ENCODE measurements at regions not wholly inside any gene's neighbourhood (a gene's known extent, or its start where the extent isn't known, plus 50 kb on each side); places are given as distances from the start of the nearest gene placed in this dataset.

DNA sequence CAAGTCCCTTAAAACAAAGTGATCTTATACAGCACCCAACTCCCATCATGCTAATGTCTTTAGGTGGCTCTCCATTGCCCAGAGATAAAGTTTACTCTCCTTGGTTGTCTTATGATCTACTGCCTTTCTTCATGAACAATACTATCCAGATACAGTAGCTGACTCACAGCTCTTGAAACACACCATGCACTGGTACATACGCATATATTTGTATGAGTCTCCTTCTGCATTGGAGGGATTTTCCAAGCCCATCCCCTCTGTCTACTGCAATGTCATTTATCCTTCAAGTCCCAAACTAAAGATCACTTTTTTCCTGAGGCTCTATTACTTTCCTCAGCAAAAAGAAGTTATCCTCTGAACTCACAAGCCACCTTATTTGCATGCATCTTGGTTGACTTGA is 84.7 kb upstream of the LRATD1 start:
- no peak for TF ChIP-seq CHD2 (IDR thresholded peaks at IDR 0.05; ENCODE audit: low read length)
- TF ChIP-seq, protein P1, sequence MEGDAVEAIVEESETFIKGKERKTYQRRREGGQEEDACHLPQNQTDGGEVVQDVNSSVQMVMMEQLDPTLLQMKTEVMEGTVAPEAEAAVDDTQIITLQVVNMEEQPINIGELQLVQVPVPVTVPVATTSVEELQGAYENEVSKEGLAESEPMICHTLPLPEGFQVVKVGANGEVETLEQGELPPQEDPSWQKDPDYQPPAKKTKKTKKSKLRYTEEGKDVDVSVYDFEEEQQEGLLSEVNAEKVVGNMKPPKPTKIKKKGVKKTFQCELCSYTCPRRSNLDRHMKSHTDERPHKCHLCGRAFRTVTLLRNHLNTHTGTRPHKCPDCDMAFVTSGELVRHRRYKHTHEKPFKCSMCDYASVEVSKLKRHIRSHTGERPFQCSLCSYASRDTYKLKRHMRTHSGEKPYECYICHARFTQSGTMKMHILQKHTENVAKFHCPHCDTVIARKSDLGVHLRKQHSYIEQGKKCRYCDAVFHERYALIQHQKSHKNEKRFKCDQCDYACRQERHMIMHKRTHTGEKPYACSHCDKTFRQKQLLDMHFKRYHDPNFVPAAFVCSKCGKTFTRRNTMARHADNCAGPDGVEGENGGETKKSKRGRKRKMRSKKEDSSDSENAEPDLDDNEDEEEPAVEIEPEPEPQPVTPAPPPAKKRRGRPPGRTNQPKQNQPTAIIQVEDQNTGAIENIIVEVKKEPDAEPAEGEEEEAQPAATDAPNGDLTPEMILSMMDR (IDR thresholded peaks at IDR 0.05; ENCODE audit: control extremely low read depth in 1 of 3, insufficient read depth in 1 of 3, low read depth in 1 of 3, low read length in 3 of 3): no peak
- no peak for TF ChIP-seq POLR2A (IDR thresholded peaks at IDR 0.05; ENCODE audit: control extremely low read depth in 1 of 2, low read depth in 2 of 2, low read length in 2 of 2)
- TF ChIP-seq, protein P2, sequence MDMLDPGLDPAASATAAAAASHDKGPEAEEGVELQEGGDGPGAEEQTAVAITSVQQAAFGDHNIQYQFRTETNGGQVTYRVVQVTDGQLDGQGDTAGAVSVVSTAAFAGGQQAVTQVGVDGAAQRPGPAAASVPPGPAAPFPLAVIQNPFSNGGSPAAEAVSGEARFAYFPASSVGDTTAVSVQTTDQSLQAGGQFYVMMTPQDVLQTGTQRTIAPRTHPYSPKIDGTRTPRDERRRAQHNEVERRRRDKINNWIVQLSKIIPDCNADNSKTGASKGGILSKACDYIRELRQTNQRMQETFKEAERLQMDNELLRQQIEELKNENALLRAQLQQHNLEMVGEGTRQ (IDR thresholded peaks at IDR 0.05; ENCODE audit: low read length): no peak
- TF ChIP-seq MAFK (IDR thresholded peaks at IDR 0.05; ENCODE audit: low read depth, low read length): no peak
- TF ChIP-seq GABPA (IDR thresholded peaks at IDR 0.05; ENCODE audit: borderline replicate concordance, insufficient read depth, low read length): no peak
- no peak for TF ChIP-seq CREB1 (IDR thresholded peaks at IDR 0.05)
- no peak for TF ChIP-seq TAF7 (optimal IDR thresholded peaks at IDR 0.05; ENCODE audit: borderline replicate concordance, low read depth, low read length)

Data from H1 (cell line).